ENCODE measurements at regions not wholly inside any gene's neighbourhood (a gene's known extent, or its start where the extent isn't known, plus 50 kb on each side); places are given as distances from the start of the nearest gene placed in this dataset.

DNA sequence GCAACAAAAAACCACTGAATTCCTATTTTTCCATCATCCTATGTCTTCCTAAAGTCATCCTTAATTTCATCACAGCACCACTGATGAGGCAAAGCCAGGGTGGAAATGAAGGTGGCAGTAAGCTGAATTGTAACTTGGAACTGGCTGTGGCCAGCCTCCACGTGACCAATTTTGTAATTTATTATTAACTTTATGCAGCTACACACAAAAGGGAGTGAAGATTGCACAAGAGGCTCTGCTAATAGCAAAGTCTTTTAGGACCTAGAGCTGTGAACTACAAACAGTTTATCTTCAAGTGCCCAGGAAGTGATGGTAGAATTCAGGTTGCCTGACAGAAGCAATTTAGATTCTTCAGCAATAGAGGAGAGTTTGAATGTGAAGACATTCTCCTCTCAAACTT is 176.4 kb downstream of the CCDC71L start:
- peak in 1 of 2 experiments; percentile 27 for DNase-seq (ENCODE audit: low read depth in 2 of 2)

GRCh38 chr7:106482091-106482490 is 178.9 kb downstream of the CCDC71L start:
- DNase-seq (ENCODE audit: low read depth in 2 of 2) = no peak

- DNase-seq (ENCODE audit: low read depth in 2 of 2) = no peak
Observed at GRCh38 chr7:106480616-106481031, 180.3 kb downstream of the CCDC71L start.

DNA sequence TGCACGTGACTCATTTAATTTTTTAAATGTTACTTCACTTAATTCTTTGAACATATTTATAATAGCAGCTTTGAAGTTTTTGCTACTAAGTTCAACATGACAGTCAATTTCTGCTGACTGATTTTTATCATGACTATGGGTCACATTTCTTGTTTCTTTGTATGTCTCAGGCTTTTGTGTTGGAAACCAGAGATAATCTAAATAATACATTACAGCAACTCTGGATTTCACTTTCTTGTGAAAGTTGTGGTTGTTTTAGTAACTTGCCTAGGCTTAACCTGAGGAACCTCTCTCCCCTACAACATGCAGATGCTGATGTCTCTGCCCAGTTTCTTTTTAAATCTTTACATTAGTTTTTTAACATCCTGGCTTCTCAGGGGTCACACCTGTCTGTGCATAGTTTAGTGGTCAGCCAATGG is 180.8 kb downstream of the CCDC71L start:
- no peak for DNase-seq (ENCODE audit: low read depth in 2 of 2)

- no peak for DNase-seq (ENCODE audit: low read depth in 2 of 2)
Observed at GRCh38 chr7:106476751-106477150, 184.2 kb downstream of the CCDC71L start.

GRCh38 chr7:106472741-106473140 is 188.0 kb upstream of the NAMPT start:
- no peak for DNase-seq (ENCODE audit: low read depth in 2 of 2)

- DNase-seq (ENCODE audit: low read depth in 2 of 2) = no peak
Observed at GRCh38 chr7:106471686-106472440, 187.1 kb upstream of the NAMPT start.

DNA sequence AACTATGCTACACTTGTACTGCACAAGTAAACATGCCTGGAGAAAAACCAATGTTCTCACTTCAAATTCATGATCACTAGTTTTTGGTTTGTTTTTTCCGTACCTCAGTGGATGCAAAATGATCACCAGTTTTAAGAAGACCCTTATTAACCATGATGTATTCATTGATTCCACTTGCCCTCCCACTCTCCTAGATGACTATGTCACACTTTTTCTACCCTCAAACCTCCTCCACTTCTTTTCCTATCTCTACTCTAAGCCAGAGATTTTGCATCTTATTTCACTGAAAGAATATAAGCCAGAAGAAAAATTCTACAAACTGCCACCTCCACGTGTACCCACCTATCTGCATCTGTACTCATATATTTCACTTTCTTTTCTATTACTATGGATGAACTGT is 186.2 kb upstream of the NAMPT start:
- no peak for DNase-seq (ENCODE audit: low read depth in 2 of 2)

DNA sequence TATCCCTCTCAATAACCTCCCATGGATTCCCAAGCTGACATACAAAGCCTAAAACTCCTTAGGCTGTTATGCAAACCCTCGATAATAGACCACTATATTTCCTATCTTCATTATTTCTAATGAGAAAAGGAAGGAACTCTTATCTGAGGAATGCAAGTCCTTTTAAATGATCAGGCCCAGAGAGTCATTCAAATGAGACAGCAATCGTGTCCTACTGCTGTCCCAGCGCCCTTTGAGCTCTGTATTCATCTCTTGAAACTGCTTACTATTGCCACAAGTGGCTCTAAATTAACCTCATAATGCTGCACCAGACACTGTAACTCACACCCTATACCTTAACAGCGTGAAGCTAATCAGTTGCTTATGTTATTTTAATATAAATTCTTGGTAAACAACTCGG is 182.1 kb upstream of the NAMPT start:
- DNase-seq (ENCODE audit: low read depth in 2 of 2) = no peak

- DNase-seq (ENCODE audit: low read depth in 2 of 2) = no peak
Observed at GRCh38 chr7:106465704-106466468, 181.1 kb upstream of the NAMPT start.

DNA sequence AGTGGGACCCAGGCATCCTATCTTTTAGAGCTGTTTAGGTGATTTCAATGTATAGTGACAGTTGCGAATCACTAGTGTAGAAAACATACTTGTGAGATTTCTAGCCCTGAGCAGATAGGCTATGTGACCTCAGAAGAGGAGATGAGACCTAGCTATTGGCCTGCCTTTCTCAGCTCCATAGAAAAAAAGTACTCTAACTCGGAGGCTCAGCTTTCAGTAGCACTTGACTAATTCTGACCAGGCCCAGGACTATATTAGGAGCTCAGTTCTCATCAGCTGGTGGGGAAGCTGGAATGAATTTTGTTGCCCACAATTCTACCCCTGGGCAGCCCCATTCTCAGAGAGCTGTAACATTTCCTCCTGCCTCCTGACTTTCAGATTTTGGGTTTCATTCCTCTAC is 179.9 kb upstream of the NAMPT start:
- DNase-seq (ENCODE audit: low read depth in 2 of 2) = no peak

GRCh38 chr7:106463851-106464611 is 179.2 kb upstream of the NAMPT start:
- no peak for DNase-seq (ENCODE audit: low read depth in 2 of 2)

DNA sequence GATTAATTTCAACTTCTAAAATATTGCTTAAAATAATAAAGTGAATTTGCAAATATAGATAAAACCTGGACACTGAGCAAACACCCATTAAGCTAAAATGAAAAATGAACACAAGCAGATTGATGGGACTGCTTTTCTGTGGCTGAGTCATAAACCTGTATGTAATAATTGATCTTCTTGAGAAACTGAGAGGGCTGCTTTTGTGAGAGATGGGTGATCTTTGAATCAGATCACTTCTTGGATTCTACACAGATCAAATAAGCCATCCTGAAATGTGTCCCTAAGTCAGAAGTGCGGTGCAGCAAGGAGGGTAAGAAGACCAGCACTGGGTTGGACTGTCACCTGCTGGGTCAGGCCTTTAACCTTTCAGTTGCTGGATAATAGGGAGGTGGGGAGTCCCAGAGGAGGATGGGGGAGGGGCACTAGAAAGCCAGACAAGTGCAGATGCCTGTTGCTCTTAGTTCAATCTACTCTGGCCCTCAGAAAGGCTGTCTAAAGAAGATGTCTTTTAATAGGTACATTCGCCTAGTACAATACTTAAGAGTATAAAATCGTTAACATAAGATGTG is 178.2 kb upstream of the NAMPT start:
- DNase-seq (ENCODE audit: low read depth in 2 of 2) = no peak

- DNase-seq (ENCODE audit: low read depth in 2 of 2) = peak; percentile 22 to 24
Observed at GRCh38 chr7:106462365-106462859, 177.6 kb upstream of the NAMPT start.

DNA sequence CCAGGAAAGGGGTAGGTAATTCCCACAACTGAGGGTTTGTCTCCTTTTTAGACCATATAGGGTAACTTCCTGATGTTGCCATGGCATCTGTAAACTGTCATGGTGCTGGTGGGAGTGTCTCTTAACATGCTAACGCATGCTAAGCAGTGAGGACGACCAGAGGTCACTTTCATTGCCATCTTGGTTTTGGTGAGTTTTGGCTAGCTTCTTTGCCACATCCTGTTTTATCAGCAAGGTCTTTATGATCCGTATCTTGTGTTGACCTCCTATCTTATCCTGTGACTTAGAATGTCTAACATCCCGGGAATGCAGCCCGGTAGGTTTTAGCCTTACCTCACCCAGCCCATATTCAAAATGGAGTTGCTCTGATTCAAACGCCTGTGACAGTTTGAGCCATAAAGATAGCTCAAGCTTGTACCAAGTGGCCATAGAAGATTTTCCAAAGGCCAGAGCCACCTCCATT is 176.0 kb upstream of the NAMPT start:
- no peak for DNase-seq (ENCODE audit: low read depth in 2 of 2)

- DNase-seq (ENCODE audit: low read depth in 2 of 2) = no peak
Observed at GRCh38 chr7:106459397-106460072, 174.8 kb upstream of the NAMPT start.

DNA sequence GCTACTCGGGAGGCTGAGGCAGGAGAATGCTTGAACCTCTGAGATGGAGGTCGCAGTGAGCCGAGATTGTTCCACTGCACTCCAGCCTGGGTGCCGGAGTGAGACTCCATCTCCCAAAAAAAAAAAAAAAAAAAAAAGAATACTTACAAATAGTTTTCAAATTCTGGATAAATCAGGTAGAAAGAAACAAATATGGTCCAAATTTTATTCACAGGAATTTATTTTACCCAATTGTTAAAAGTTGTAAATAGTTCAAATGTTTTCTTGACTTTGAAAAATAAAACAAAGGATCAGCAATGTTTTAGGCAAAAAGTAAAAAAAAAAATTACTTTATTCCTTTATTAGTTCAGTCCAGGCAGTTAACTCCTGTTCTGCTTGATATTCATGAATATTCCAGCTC is 172.9 kb upstream of the NAMPT start:
- DNase-seq (ENCODE audit: low read depth in 2 of 2) = no peak

GRCh38 chr7:106456329-106456728 is 171.5 kb upstream of the NAMPT start:
- no peak for DNase-seq (ENCODE audit: low read depth in 2 of 2)

DNA sequence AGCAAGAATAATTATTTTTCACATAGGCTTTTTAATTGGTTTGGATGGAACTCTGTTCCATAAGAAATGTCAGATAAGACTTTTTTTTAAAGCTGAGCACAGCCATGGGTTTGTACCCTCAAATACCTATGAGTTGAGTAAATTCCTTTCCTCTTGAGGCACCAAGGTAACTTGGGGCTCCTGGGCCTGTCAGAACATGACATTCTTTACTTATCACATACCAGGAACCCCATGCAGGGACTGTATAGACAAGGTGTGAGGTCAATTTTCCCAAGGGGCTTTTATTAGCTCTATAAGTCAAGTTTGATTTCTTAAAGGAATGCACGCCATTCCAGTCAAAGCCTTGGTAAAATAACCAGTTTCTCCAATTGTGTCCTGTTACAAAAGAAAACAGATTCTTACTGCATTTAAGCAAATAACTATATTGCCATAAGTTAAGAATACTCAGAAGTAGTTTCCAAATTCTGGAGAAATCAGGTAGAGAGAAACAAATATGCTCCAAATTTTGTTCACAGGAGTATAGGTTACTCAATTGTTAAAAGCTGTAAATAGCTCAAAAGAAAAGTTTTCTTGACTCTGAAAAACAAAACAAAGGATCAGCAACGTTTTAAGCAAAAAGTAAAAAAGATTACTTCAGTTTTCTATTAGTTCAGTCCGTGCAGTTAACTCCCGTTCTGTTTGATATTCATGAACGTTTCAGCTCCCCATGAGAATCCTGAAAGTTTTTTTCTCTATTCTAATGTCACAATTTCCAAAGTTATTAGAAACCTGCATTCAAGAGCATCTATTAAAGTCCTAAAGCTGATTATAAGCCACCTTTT is 167.5 kb upstream of the NAMPT start:
- DNase-seq (ENCODE audit: low read depth in 2 of 2) = no peak

- DNase-seq (ENCODE audit: low read depth in 2 of 2) = no peak
Observed at GRCh38 chr7:106451171-106451570, 166.4 kb upstream of the NAMPT start.
